Right renal pelvis (tissue), 4 donors: ENCODE measurements at regions not wholly inside any gene's neighbourhood (a gene's known extent, or its start where the extent isn't known, plus 50 kb on each side); places are given as distances from the start of the nearest gene placed in this dataset.
"Not testable (repeated sequence)": the region's sequence is repeated elsewhere in the genome, so short reads cannot be mapped to it uniquely, and the experiment has no call there.

Experiments used
- DNase-seq, 4 donors: peaks; one replicate each; pipeline ENCODE4 v3.0.0-alpha.2; 2013; ENCODE audit warnings: low read depth in 4 of 4, low spot score in 3 of 4, missing footprints in 1 of 4

GRCh38 chr4:162945713-162946112 is 221.0 kb downstream of the NAF1 start:
- DNase-seq: no peak

- no peak for DNase-seq
These were observed 223.4 kb downstream of the NAF1 start for GRCh38 chr4:162943263-162943662.

GRCh38 chr4:162938738-162939485 is 227.8 kb downstream of the NAF1 start:
- no peak for DNase-seq

- DNase-seq: no peak
These were observed 231.5 kb downstream of the NAF1 start for GRCh38 chr4:162935214-162935613.

- no peak for DNase-seq
These were observed 235.4 kb downstream of the NAF1 start for GRCh38 chr4:162931286-162931685.

GRCh38 chr4:162921178-162921785 is 245.4 kb downstream of the NAF1 start:
- DNase-seq: no peak

- no peak for DNase-seq
These were observed 246.0 kb downstream of the NAF1 start for GRCh38 chr4:162920649-162921048.

GRCh38 chr4:162912482-162912881 is 254.2 kb downstream of the NAF1 start:
- no peak for DNase-seq

- no peak for DNase-seq
These were observed 255.3 kb downstream of the NAF1 start for GRCh38 chr4:162911349-162911748.

- no peak for DNase-seq
These were observed 256.7 kb downstream of the NAF1 start for GRCh38 chr4:162909952-162910351.

- no peak for DNase-seq
These were observed 272.3 kb downstream of the NAF1 start for GRCh38 chr4:162894387-162894786.

GRCh38 chr4:162891788-162892707 is 274.6 kb downstream of the NAF1 start:
- DNase-seq: no peak

- DNase-seq: no peak
These were observed 288.6 kb downstream of the NAF1 start for GRCh38 chr4:162878096-162878495.

GRCh38 chr4:162874748-162875147 is 291.9 kb downstream of the NAF1 start:
- DNase-seq: no peak

GRCh38 chr4:162871990-162872389 is 294.7 kb downstream of the NAF1 start:
- no peak for DNase-seq

- DNase-seq: no peak
These were observed 297.5 kb downstream of the NAF1 start for GRCh38 chr4:162869157-162869556.

- no peak for DNase-seq
These were observed 300.1 kb downstream of the NAF1 start for GRCh38 chr4:162866565-162866964.

GRCh38 chr4:162865102-162865501 is 301.6 kb downstream of the NAF1 start:
- no peak for DNase-seq

- no peak for DNase-seq
These were observed 312.9 kb downstream of the NAF1 start for GRCh38 chr4:162853788-162854187.

- DNase-seq: no peak
These were observed 314.0 kb downstream of the NAF1 start for GRCh38 chr4:162852642-162853041.

GRCh38 chr4:162851241-162851758 is 315.4 kb downstream of the NAF1 start:
- not testable (repeated sequence) for DNase-seq
